RWPE1 (cell line): ENCODE measurements at regions not wholly inside any gene's neighbourhood (a gene's known extent, or its start where the extent isn't known, plus 50 kb on each side); places are given as distances from the start of the nearest gene placed in this dataset.

Experiments used
- CTCF ChIA-PET: fragments of 350-600 bp; sonication (Branson Sonifier 250); formaldehyde crosslinking; extraction: SDS; loops from one replicate; lab custom pipeline; 2021; lab: Yijun Ruan, JAX
- POLR2A ChIA-PET: fragments of 400-600 bp; formaldehyde crosslinking; extraction: SDS; loops from one replicate; lab custom pipeline; 2020; ENCODE audit warnings: antibody characterized with exemption; ENCODE audit not compliant: low non-redundant PET; lab: Yijun Ruan, JAX
- DNase-seq: peaks from one replicate; pipeline ENCODE4 v3.0.0; 2012; ENCODE audit warnings: low spot score
- H3K27ac ChIP-seq: fragments of 450-650 bp; 2 replicates; pipeline ENCODE4 v1.5.1; 2017
- TF ChIP-seq, protein P1 (sequence below): fragments of 450-650 bp; conservative IDR thresholded peaks from 2 replicates; pipeline ENCODE4 v1.5.1; 2017; ENCODE audit warnings: low read depth, mild to moderate bottlenecking

DNA sequence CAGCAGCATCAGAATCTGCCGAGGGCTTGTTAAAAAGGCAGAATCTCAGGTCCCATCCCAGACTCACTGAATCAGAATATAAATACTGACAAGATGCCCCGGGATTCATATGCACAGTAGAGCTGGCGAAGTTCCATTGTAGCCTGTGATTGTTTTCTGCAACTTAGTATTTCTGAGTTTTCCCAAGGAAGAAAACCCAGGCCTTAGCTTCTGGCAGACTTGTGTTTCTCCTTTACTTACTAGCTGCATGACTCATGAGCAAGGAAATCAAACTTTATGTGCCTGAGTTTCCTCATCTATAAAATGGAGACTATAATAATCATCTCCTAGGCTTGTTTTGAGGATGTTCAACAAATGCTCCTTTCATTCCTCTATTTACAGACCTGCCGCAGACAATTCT is 278.5 kb upstream of the PLEKHG7 start:
- no peak for DNase-seq
- CTCF ChIA-PET, result no interaction called here
- no peak overlapping the region for H3K27ac ChIP-seq
- TF ChIP-seq, protein P1, sequence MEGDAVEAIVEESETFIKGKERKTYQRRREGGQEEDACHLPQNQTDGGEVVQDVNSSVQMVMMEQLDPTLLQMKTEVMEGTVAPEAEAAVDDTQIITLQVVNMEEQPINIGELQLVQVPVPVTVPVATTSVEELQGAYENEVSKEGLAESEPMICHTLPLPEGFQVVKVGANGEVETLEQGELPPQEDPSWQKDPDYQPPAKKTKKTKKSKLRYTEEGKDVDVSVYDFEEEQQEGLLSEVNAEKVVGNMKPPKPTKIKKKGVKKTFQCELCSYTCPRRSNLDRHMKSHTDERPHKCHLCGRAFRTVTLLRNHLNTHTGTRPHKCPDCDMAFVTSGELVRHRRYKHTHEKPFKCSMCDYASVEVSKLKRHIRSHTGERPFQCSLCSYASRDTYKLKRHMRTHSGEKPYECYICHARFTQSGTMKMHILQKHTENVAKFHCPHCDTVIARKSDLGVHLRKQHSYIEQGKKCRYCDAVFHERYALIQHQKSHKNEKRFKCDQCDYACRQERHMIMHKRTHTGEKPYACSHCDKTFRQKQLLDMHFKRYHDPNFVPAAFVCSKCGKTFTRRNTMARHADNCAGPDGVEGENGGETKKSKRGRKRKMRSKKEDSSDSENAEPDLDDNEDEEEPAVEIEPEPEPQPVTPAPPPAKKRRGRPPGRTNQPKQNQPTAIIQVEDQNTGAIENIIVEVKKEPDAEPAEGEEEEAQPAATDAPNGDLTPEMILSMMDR, result no peak
- POLR2A ChIA-PET, result no interaction called here

DNA sequence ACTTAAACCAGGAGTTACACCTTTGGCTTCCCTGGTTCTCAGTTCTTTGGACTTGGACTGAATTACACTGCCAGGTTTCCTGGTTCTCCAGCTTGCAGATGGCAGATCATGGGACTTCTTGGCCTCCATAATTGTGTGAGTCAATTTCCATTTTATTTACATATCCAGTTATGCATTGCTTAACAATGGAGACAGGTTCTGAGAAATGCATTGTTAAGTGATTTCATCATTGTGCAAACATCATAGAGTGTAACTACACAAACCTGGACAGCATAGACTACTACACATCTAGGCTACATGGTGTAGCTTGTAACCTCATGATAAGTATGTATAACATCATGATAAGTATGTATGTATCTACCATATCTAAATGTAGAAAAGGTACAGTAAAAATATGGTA is 276.1 kb upstream of the BTG1 start:
- H3K27ac ChIP-seq, result no peak overlapping the region
- no peak for DNase-seq
- CTCF ChIA-PET, result no interaction called here
- POLR2A ChIA-PET, result no interaction called here
- TF ChIP-seq, protein P1, result no peak

DNA sequence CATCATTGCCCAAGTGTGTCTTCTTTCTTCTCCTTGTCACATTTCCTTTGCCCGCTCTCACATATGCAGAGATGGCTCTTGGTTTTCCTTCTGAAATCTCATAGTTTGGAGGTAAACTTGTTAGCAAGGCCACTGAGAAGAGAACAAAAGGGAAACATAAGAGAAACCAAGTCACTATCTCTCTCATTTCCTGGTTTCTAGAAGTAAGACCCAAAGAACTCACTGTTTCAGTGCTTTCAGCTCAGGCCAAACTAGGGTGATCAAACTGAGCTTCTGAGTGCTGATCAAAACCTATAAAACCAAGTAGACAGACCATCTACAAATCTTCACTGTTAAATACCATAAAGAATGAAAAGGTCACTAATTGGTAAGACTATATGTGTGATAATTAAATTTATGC is 275.4 kb upstream of the BTG1 start:
- H3K27ac ChIP-seq, result no peak overlapping the region
- no peak for DNase-seq
- ChIA-PET CTCF (no interaction called here), POLR2A (no interaction called here)
- TF ChIP-seq, protein P1, result no peak

DNA sequence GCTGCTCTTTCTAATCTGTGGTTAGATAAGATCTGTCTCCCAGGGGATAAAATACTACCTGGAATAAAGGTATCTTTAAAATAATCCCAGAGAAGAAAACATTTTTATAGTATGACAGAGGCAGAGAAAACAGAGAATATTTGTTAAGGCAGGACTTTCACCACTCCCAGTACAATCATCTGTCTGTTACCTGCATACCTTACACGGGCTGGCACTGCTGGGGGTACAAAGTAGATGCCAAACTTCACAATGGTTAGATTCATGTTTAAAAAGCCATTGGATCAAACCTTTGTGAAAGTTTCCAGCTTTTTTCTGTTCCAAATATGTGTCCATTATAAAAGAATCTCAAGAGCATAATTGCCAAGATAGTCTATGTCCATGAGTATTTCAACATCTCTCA is 273.6 kb upstream of the BTG1 start:
- CTCF ChIA-PET, result no interaction called here
- TF ChIP-seq, protein P1, result no peak
- POLR2A ChIA-PET, result no interaction called here
- no peak for DNase-seq
- H3K27ac ChIP-seq, result no peak overlapping the region

DNA sequence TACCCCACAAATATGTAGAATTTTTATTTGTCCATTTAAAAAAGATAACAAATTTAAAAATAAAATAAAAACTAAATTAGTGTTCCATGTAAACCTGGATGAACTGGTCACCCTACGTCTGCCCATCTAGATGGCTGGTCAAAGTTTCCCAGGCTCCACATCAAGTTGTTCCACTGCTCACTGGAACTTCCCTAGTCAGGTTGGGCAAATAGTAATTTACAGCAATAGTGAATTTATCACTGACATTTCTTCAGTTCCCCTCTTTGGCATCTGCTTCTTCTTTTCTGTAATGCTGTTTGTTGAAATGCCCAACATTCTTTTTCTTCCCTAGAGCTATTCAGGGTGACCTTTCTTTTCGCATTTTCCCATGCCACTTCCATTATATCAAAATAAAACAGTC is 272.7 kb upstream of the BTG1 start:
- TF ChIP-seq, protein P1, result no peak
- CTCF ChIA-PET, result no interaction called here
- POLR2A ChIA-PET, result no interaction called here
- H3K27ac ChIP-seq, result no peak overlapping the region
- no peak for DNase-seq

DNA sequence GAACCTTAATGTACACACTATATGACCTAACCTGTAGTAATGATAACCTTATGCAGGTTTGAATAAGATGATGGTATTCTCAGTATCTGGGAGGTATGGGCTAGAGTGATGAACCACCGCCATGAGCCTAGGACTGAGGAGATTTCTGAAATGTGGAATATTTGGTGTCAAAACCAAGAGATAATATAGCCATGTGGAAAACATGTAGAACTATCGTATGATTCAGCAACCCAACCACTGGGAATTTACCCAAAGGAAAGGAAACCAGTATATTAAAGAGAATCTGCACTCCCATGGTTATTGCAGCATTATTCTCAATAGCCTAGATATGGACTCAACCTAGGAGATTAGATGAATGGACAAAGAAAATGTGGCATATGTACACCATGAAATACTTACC is 271.7 kb upstream of the BTG1 start:
- TF ChIP-seq, protein P1, result no peak
- ChIA-PET POLR2A (no interaction called here), CTCF (no interaction called here)
- no peak for DNase-seq
- no peak overlapping the region for H3K27ac ChIP-seq

DNA sequence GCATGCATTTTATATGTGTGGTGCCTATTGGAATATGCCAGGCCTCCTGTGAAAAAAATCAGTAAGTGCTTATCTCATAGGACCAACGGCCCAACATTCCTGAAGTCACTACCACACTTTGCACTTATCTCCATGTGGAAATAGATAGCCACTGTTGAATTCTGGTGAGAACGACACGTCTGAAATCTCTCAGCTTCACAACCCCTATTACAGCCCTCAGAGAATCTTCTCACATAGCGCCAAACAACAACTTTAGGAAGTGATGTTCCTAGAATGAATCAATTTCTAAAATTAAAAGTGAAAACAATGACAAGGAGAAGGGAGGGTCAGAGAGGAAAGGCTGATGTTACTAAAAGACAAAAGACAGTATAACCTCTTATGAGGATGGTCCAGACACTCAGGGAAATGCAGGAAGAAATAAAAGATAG is 270.8 kb upstream of the BTG1 start:
- TF ChIP-seq, protein P1, result no peak
- ChIA-PET POLR2A (no interaction called here), CTCF (no interaction called here)
- no peak for DNase-seq
- H3K27ac ChIP-seq, result no peak overlapping the region
